ENCODE measurements at regions not wholly inside any gene's neighbourhood (a gene's known extent, or its start where the extent isn't known, plus 50 kb on each side); places are given as distances from the start of the nearest gene placed in this dataset.

GRCh38 chr11:97349201-97349600, 959.4 kb downstream of the JRKL start:
- Histone ChIP-seq H3K27ac (no peak overlapping the region), H3K36me3 (no peaks in the 10 kb centered on the region), H3K9me3 (no peaks in the 10 kb centered on the region), H3K4me1 (no peaks in the 10 kb centered on the region), H3K27me3 (replicated peaks in 1 of 7) (no peaks in the 10 kb centered on the region), H3K4me3 (no peak overlapping the region)
- intact Hi-C loops (cut with DNase I; ENCODE audit: low total_unique reads): no loop called here
- no peak for TF ChIP-seq POLR2A (IDR thresholded peaks at IDR 0.05)
- TF ChIP-seq, protein P1, sequence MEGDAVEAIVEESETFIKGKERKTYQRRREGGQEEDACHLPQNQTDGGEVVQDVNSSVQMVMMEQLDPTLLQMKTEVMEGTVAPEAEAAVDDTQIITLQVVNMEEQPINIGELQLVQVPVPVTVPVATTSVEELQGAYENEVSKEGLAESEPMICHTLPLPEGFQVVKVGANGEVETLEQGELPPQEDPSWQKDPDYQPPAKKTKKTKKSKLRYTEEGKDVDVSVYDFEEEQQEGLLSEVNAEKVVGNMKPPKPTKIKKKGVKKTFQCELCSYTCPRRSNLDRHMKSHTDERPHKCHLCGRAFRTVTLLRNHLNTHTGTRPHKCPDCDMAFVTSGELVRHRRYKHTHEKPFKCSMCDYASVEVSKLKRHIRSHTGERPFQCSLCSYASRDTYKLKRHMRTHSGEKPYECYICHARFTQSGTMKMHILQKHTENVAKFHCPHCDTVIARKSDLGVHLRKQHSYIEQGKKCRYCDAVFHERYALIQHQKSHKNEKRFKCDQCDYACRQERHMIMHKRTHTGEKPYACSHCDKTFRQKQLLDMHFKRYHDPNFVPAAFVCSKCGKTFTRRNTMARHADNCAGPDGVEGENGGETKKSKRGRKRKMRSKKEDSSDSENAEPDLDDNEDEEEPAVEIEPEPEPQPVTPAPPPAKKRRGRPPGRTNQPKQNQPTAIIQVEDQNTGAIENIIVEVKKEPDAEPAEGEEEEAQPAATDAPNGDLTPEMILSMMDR (IDR thresholded peaks at IDR 0.05 in 8 of 11, conservative IDR thresholded peaks at IDR 0.05 in 3 of 11): no peak
- no peak for TF ChIP-seq POLR2AphosphoS5 (IDR thresholded peaks at IDR 0.05)
- WGBS, 5 donors: 72 to 81% (median 76%) methylated on average over 4 of the region's 4 CpGs
- DNase-seq: no peak

- TF ChIP-seq, protein P1 (IDR thresholded peaks at IDR 0.05 in 8 of 11, conservative IDR thresholded peaks at IDR 0.05 in 3 of 11): no peak
- TF ChIP-seq POLR2AphosphoS5 (IDR thresholded peaks at IDR 0.05) (no peak), POLR2A (IDR thresholded peaks at IDR 0.05) (no peak)
- intact Hi-C loops (cut with DNase I; ENCODE audit: low total_unique reads): no loop called here
- Histone ChIP-seq H3K9me3 (no peaks in the 10 kb centered on the region), H3K36me3 (no peaks in the 10 kb centered on the region), H3K4me3 (no peak overlapping the region), H3K27ac (no peak overlapping the region), H3K27me3 (replicated peaks in 1 of 7) (no peaks in the 10 kb centered on the region), H3K4me1 (no peaks in the 10 kb centered on the region)
- WGBS, 5 donors: 71 to 86% (median 80%) methylated on average over 2 of the region's 2 CpGs
- no peak for DNase-seq
Observed at GRCh38 chr11:97351939-97352338, 962.1 kb downstream of the JRKL start.

DNA sequence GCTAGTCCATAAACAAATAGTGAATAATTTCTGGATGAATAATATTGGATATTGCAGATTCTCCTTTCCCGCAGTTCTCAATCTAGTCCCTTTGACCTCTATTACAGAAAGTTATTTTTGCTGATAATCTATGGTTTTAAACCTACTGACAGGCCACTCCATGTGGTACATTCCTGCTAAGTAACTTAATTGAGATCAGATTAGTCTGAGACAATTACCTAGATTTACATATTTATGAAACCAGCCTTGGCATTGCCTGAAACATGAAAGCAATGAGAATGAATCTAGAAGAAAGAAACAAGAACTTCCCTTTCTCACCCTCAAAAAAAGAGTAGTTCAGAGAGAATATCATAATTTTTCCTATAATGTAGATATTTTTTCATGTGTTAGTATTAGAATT, 964.2 kb downstream of the JRKL start:
- DNase-seq: no peak
- Histone ChIP-seq H3K4me1 (no peaks in the 10 kb centered on the region), H3K9me3 (no peaks in the 10 kb centered on the region), H3K4me3 (no peak overlapping the region), H3K27ac (no peak overlapping the region), H3K27me3 (replicated peaks in 1 of 7) (no peaks in the 10 kb centered on the region), H3K36me3 (no peaks in the 10 kb centered on the region)
- TF ChIP-seq POLR2AphosphoS5 (IDR thresholded peaks at IDR 0.05): no peak
- TF ChIP-seq, protein P1 (IDR thresholded peaks at IDR 0.05 in 8 of 11, conservative IDR thresholded peaks at IDR 0.05 in 3 of 11): no peak
- TF ChIP-seq POLR2A (IDR thresholded peaks at IDR 0.05): no peak
- 83 to 94% (median 89%) methylated on average over 1 of the region's 1 CpG for WGBS, 5 donors
- intact Hi-C loops (cut with DNase I; ENCODE audit: low total_unique reads): no loop called here

DNA sequence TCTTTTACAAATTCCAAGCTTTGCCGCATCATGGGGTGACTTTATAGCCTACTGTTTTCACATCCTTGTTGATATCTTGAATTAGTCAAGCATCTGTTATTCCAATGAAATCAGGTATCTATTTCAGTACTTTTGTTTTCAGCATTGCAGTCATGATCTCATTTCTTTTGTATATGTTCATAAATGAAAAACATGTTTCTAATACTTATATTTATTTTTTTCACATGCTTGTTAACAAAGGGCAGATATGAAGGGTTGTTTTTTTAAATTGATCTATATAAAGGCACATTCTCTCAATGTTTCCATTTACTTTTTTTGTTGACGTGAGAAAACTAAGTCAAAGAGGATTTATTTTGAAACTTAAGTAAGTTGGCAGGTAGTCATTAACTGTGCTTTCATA, 964.8 kb downstream of the JRKL start:
- Histone ChIP-seq H3K27me3 (replicated peaks in 1 of 7) (no peaks in the 10 kb centered on the region), H3K27ac (no peak overlapping the region), H3K4me3 (no peak overlapping the region), H3K9me3 (no peaks in the 10 kb centered on the region), H3K36me3 (no peaks in the 10 kb centered on the region), H3K4me1 (no peaks in the 10 kb centered on the region)
- intact Hi-C loops (cut with DNase I; ENCODE audit: low total_unique reads): no loop called here
- TF ChIP-seq, protein P1 (IDR thresholded peaks at IDR 0.05 in 8 of 11, conservative IDR thresholded peaks at IDR 0.05 in 3 of 11): no peak
- TF ChIP-seq POLR2A (IDR thresholded peaks at IDR 0.05): no peak
- TF ChIP-seq POLR2AphosphoS5 (IDR thresholded peaks at IDR 0.05): no peak
- DNase-seq: no peak
- 85 to 95% (median 93%) methylated on average over 2 of the region's 2 CpGs for WGBS, 5 donors
